ENCODE measurements at regions not wholly inside any gene's neighbourhood (a gene's known extent, or its start where the extent isn't known, plus 50 kb on each side); places are given as distances from the start of the nearest gene placed in this dataset.
"Not testable (repeated sequence)": the region's sequence is repeated elsewhere in the genome, so short reads cannot be mapped to it uniquely, and the experiment has no call there.

GRCh38 chr10:35958609-35959008, 316.5 kb upstream of the FZD8 start:
- not testable (repeated sequence) for TF ChIP-seq POLR2A, CTCF (IDR thresholded peaks at IDR 0.05)
